Right cardiac atrium (tissue), 5 donors: ENCODE measurements at regions not wholly inside any gene's neighbourhood (a gene's known extent, or its start where the extent isn't known, plus 50 kb on each side); places are given as distances from the start of the nearest gene placed in this dataset.
A peak's percentile ranks its signal among the peaks of the same experiment; 100 is the strongest.

Experiments
- ATAC-seq, 2 donors: fragments of 200-7000 bp; cut with Tn5 transposase; one replicate each; pipeline versions ENCODE4 v1.8.0 to v1.9.1; 2020; ENCODE audit warnings: moderate library complexity in 2 of 2, mild to moderate bottlenecking in 1 of 2
- DNase-seq, 3 donors: peaks; one replicate each; pipeline ENCODE4 v3.0.0-alpha.2; 2020
- H3K27ac ChIP-seq: one replicate; pipeline ENCODE4 v1.5.1; 2013; ENCODE audit warnings: mild to moderate bottlenecking, low read length, control low read depth, moderate library complexity
- H3K27me3 ChIP-seq: one replicate; pipeline ENCODE4 v1.6.1; 2013; ENCODE audit not compliant: control insufficient read depth, insufficient read depth
- H3K4me1 ChIP-seq: one replicate; pipeline ENCODE4 v1.6.1; 2013; ENCODE audit warnings: low read length; ENCODE audit not compliant: control insufficient read depth, insufficient read depth
- H3K4me3 ChIP-seq: one replicate; pipeline ENCODE4 v1.5.1; 2013; ENCODE audit warnings: low read length, control low read depth
- H3K9me3 ChIP-seq: one replicate; pipeline ENCODE4 v1.6.1; 2013; ENCODE audit warnings: low read length; ENCODE audit not compliant: control insufficient read depth
- WGBS: extraction: QIAGEN DNeasy Blood & Tissue Kit; methylation state at CpG from one replicate; pipeline ENCODE4 v1.1.7; 2013; 5-methylcytosine and 5-hydroxymethylcytosine counted together
- intact Hi-C, 4 donors: fragments of 100-400 bp; cut with DNase I; formaldehyde crosslinking; loops; one replicate each; pipeline versions ENCODE4 v1.11.0 to v1.14.0; 2022 to 2023
- donor health status: healthy with polysubstance abuse.
- donor health status: DM: no; HTN: yes; CAD: no.
- donor health status: DM: no; HTN: no; CAD: no.
- donor health status: DM: no; HTN: yes; CAD: no; lungs with severe emphysema.
- donor health status: DM: yes; HTN: yes; CAD: no.

- WGBS, result 76% methylated on average over 5 of the region's 5 CpGs
- intact Hi-C loops, result no loop called here
- Histone ChIP-seq H3K27ac (no peak overlapping the region), H3K4me3 (no peak overlapping the region), H3K27me3 (peaks cover 2% of the 10 kb centered on the region), H3K9me3 (peaks cover 2% of the 10 kb centered on the region), H3K4me1 (no peaks in the 10 kb centered on the region)
- DNase-seq, result no peak
- ATAC-seq, result no peak
These were observed 735.5 kb downstream of the MED13L start for GRCh38 chr12:115541891-115542421.

GRCh38 chr12:115528466-115528865, 749.0 kb downstream of the MED13L start:
- Histone ChIP-seq H3K9me3 (no peaks in the 10 kb centered on the region), H3K4me3 (no peak overlapping the region), H3K27ac (no peak overlapping the region), H3K4me1 (no peaks in the 10 kb centered on the region), H3K27me3 (no peaks in the 10 kb centered on the region)
- ATAC-seq (no peak), DNase-seq (no peak)
- 93% methylated on average over 2 of the region's 2 CpGs for WGBS
- intact Hi-C loops, result no loop called here

- no peaks in the 10 kb centered on the region for H3K9me3 ChIP-seq
- H3K27ac ChIP-seq, result no peak overlapping the region
- 50% methylated on average over 8 of the region's 8 CpGs for WGBS
- ATAC-seq (no peak), DNase-seq (no peak)
- no peaks in the 10 kb centered on the region for H3K4me1 ChIP-seq
- intact Hi-C loops, result no loop called here
- no peaks in the 10 kb centered on the region for H3K27me3 ChIP-seq
- H3K4me3 ChIP-seq, result no peak overlapping the region
These were observed 755.6 kb downstream of the MED13L start for GRCh38 chr12:115521771-115522409.

- Histone ChIP-seq H3K9me3 (no peaks in the 10 kb centered on the region), H3K27me3 (no peaks in the 10 kb centered on the region), H3K4me3 (no peak overlapping the region), H3K4me1 (no peaks in the 10 kb centered on the region), H3K27ac (no peak overlapping the region)
- no peak for DNase-seq
- no peak for ATAC-seq
- intact Hi-C loops, result no loop called here
- 90% methylated on average over 2 of the region's 2 CpGs for WGBS
These were observed 757.6 kb downstream of the MED13L start for GRCh38 chr12:115519887-115520286.

- WGBS, result 90% methylated on average over 1 of the region's 1 CpG
These were observed 758.1 kb downstream of the MED13L start for GRCh38 chr12:115519359-115519758.

GRCh38 chr12:115517913-115518312, 759.6 kb downstream of the MED13L start:
- Histone ChIP-seq H3K4me1 (no peaks in the 10 kb centered on the region), H3K4me3 (no peak overlapping the region), H3K27ac (no peak overlapping the region), H3K9me3 (no peaks in the 10 kb centered on the region), H3K27me3 (no peaks in the 10 kb centered on the region)
- intact Hi-C loops, result no loop called here
- 80% methylated on average over 4 of the region's 4 CpGs for WGBS
- ATAC-seq (no peak), DNase-seq (no peak)

More at GRCh38 chr12:115519359-115519758, 758.1 kb downstream of the MED13L start:
- ATAC-seq, result no peak
- intact Hi-C loops, result no loop called here
- Histone ChIP-seq H3K9me3 (no peaks in the 10 kb centered on the region), H3K27ac (no peak overlapping the region), H3K4me3 (no peak overlapping the region), H3K27me3 (no peaks in the 10 kb centered on the region), H3K4me1 (no peaks in the 10 kb centered on the region)
- DNase-seq, result no peak

- ATAC-seq (no peak), DNase-seq (no peak)
- H3K4me1 ChIP-seq, result peaks cover 2% of the 10 kb centered on the region
- no peak overlapping the region for H3K4me3 ChIP-seq
- H3K9me3 ChIP-seq, result no peaks in the 10 kb centered on the region
- H3K27ac ChIP-seq, result no peak overlapping the region
- H3K27me3 ChIP-seq, result no peaks in the 10 kb centered on the region
- intact Hi-C loops, result no loop called here
These were observed 765.3 kb downstream of the MED13L start for GRCh38 chr12:115511986-115512711.

- ATAC-seq (no peak), DNase-seq (no peak)
- Histone ChIP-seq H3K27ac (no peak overlapping the region), H3K9me3 (no peaks in the 10 kb centered on the region), H3K27me3 (no peaks in the 10 kb centered on the region), H3K4me3 (no peak overlapping the region), H3K4me1 (peaks cover 2% of the 10 kb centered on the region)
- 90% methylated on average over 2 of the region's 2 CpGs for WGBS
- intact Hi-C loops, result no loop called here
These were observed 766.2 kb downstream of the MED13L start for GRCh38 chr12:115511305-115511704.

GRCh38 chr12:115508990-115509389, 768.5 kb downstream of the MED13L start:
- DNase-seq, result no peak
- Histone ChIP-seq H3K4me3 (no peak overlapping the region), H3K4me1 (peaks cover 4% of the 10 kb centered on the region), H3K27me3 (no peaks in the 10 kb centered on the region), H3K9me3 (no peaks in the 10 kb centered on the region), H3K27ac (no peak overlapping the region)
- intact Hi-C loops, result no loop called here
- 96% methylated on average over 4 of the region's 4 CpGs for WGBS
- ATAC-seq, result no peak

- DNase-seq, result peak in 2 of 3 donors; percentile 22 to 65
- peak; percentile 50 to 74 for ATAC-seq
- H3K4me1 ChIP-seq, result peaks cover 6% of the 10 kb centered on the region
These were observed 769.4 kb downstream of the MED13L start for GRCh38 chr12:115507951-115508722.

GRCh38 chr12:115507560-115507889, 770.0 kb downstream of the MED13L start:
- ATAC-seq (no peak), DNase-seq (no peak)
- Histone ChIP-seq H3K4me1 (peaks cover 6% of the 10 kb centered on the region), H3K9me3 (no peaks in the 10 kb centered on the region), H3K27me3 (no peaks in the 10 kb centered on the region), H3K4me3 (no peak overlapping the region), H3K27ac (no peak overlapping the region)
- intact Hi-C loops, result no loop called here
- 78% methylated on average over 5 of the region's 5 CpGs for WGBS

More at GRCh38 chr12:115507951-115508722, 769.4 kb downstream of the MED13L start:
- Histone ChIP-seq H3K9me3 (no peaks in the 10 kb centered on the region), H3K27ac (peak overlapping the region; percentile 30), H3K4me3 (no peak overlapping the region), H3K27me3 (no peaks in the 10 kb centered on the region)
- WGBS, result 36% methylated on average over 10 of the region's 10 CpGs
- intact Hi-C loops, result no loop called here
